ENCODE measurements at regions not wholly inside any gene's neighbourhood (a gene's known extent, or its start where the extent isn't known, plus 50 kb on each side); places are given as distances from the start of the nearest gene placed in this dataset.

GRCh38 chr2:71898375-71898774 is 249.3 kb downstream of the CYP26B1 start:
- Histone ChIP-seq H3K4me3 (ENCODE audit: low read depth, low read length) (no peak overlapping the region), H3K27ac (ENCODE audit: low read depth, low read length) (no peak overlapping the region), H3K9me3 (ENCODE audit: control insufficient read depth, insufficient read depth, low read length) (no peaks in the 10 kb centered on the region), H3K4me1 (ENCODE audit: control insufficient read depth, insufficient read depth, low read length) (no peaks in the 10 kb centered on the region), H3K36me3 (ENCODE audit: control insufficient read depth, insufficient read depth, low read length) (no peaks in the 10 kb centered on the region), H3K27me3 (ENCODE audit: control insufficient read depth, insufficient read depth, low read length) (no peaks in the 10 kb centered on the region)
- WGBS (ENCODE audit: insufficient coverage): 90% methylated on average over 8 of the region's 9 CpGs
- no peak for DNase-seq (ENCODE audit: low read depth in 4 of 6, low spot score in 6 of 6)

- WGBS (ENCODE audit: insufficient coverage): 65% methylated on average over 7 of the region's 7 CpGs
- no peak for DNase-seq (ENCODE audit: low read depth in 4 of 6, low spot score in 6 of 6)
- H3K27ac ChIP-seq (ENCODE audit: low read depth, low read length): no peak overlapping the region
Measured at GRCh38 chr2:71897836-71898235, 249.8 kb downstream of the CYP26B1 start.

GRCh38 chr2:71897137-71897480 is 250.6 kb downstream of the CYP26B1 start:
- peak in 2 of 6 donors; percentile 8 to 36 for DNase-seq (ENCODE audit: low read depth in 4 of 6, low spot score in 6 of 6)
- Histone ChIP-seq H3K27ac (ENCODE audit: low read depth, low read length) (no peak overlapping the region), H3K27me3 (ENCODE audit: control insufficient read depth, insufficient read depth, low read length) (no peaks in the 10 kb centered on the region), H3K4me3 (ENCODE audit: low read depth, low read length) (no peak overlapping the region), H3K9me3 (ENCODE audit: control insufficient read depth, insufficient read depth, low read length) (no peaks in the 10 kb centered on the region), H3K4me1 (ENCODE audit: control insufficient read depth, insufficient read depth, low read length) (no peaks in the 10 kb centered on the region), H3K36me3 (ENCODE audit: control insufficient read depth, insufficient read depth, low read length) (no peaks in the 10 kb centered on the region)
- WGBS (ENCODE audit: insufficient coverage): 71% methylated on average over 5 of the region's 6 CpGs

More at GRCh38 chr2:71897836-71898235, 249.8 kb downstream of the CYP26B1 start:
- H3K27me3 ChIP-seq (ENCODE audit: control insufficient read depth, insufficient read depth, low read length): no peaks in the 10 kb centered on the region
- H3K4me1 ChIP-seq (ENCODE audit: control insufficient read depth, insufficient read depth, low read length): no peaks in the 10 kb centered on the region
- H3K4me3 ChIP-seq (ENCODE audit: low read depth, low read length): no peak overlapping the region
- H3K9me3 ChIP-seq (ENCODE audit: control insufficient read depth, insufficient read depth, low read length): no peaks in the 10 kb centered on the region
- H3K36me3 ChIP-seq (ENCODE audit: control insufficient read depth, insufficient read depth, low read length): no peaks in the 10 kb centered on the region

- H3K4me3 ChIP-seq (ENCODE audit: low read depth, low read length): no peak overlapping the region
- no peaks in the 10 kb centered on the region for H3K36me3 ChIP-seq (ENCODE audit: control insufficient read depth, insufficient read depth, low read length)
- H3K27ac ChIP-seq (ENCODE audit: low read depth, low read length): no peak overlapping the region
- DNase-seq (ENCODE audit: low read depth in 4 of 6, low spot score in 6 of 6): peak in 1 of 6 donors; percentile 46
- H3K4me1 ChIP-seq (ENCODE audit: control insufficient read depth, insufficient read depth, low read length): no peaks in the 10 kb centered on the region
- no peaks in the 10 kb centered on the region for H3K27me3 ChIP-seq (ENCODE audit: control insufficient read depth, insufficient read depth, low read length)
- H3K9me3 ChIP-seq (ENCODE audit: control insufficient read depth, insufficient read depth, low read length): no peaks in the 10 kb centered on the region
- 43% methylated on average over 2 of the region's 9 CpGs for WGBS (ENCODE audit: insufficient coverage)
Measured at GRCh38 chr2:71896385-71897136, 251.1 kb downstream of the CYP26B1 start.

GRCh38 chr2:71895320-71896161 is 252.1 kb downstream of the CYP26B1 start:
- DNase-seq (ENCODE audit: low read depth in 4 of 6, low spot score in 6 of 6): no peak
- no peaks in the 10 kb centered on the region for H3K9me3 ChIP-seq (ENCODE audit: control insufficient read depth, insufficient read depth, low read length)

GRCh38 chr2:71894261-71894660 is 253.4 kb downstream of the CYP26B1 start:
- no peak for DNase-seq (ENCODE audit: low read depth in 4 of 6, low spot score in 6 of 6)
- H3K27me3 ChIP-seq (ENCODE audit: control insufficient read depth, insufficient read depth, low read length): no peaks in the 10 kb centered on the region
- 79% methylated on average over 8 of the region's 8 CpGs for WGBS (ENCODE audit: insufficient coverage)
- H3K4me1 ChIP-seq (ENCODE audit: control insufficient read depth, insufficient read depth, low read length): no peaks in the 10 kb centered on the region
- no peaks in the 10 kb centered on the region for H3K9me3 ChIP-seq (ENCODE audit: control insufficient read depth, insufficient read depth, low read length)
- no peaks in the 10 kb centered on the region for H3K36me3 ChIP-seq (ENCODE audit: control insufficient read depth, insufficient read depth, low read length)
- no peak overlapping the region for H3K4me3 ChIP-seq (ENCODE audit: low read depth, low read length)
- H3K27ac ChIP-seq (ENCODE audit: low read depth, low read length): no peak overlapping the region

More at GRCh38 chr2:71895320-71896161, 252.1 kb downstream of the CYP26B1 start:
- no peaks in the 10 kb centered on the region for H3K4me1 ChIP-seq (ENCODE audit: control insufficient read depth, insufficient read depth, low read length)
- H3K27me3 ChIP-seq (ENCODE audit: control insufficient read depth, insufficient read depth, low read length): no peaks in the 10 kb centered on the region
- no peak overlapping the region for H3K27ac ChIP-seq (ENCODE audit: low read depth, low read length)
- WGBS (ENCODE audit: insufficient coverage): 86% methylated on average over 9 of the region's 10 CpGs
- no peak overlapping the region for H3K4me3 ChIP-seq (ENCODE audit: low read depth, low read length)
- no peaks in the 10 kb centered on the region for H3K36me3 ChIP-seq (ENCODE audit: control insufficient read depth, insufficient read depth, low read length)

GRCh38 chr2:71893646-71894045 is 254.0 kb downstream of the CYP26B1 start:
- 76% methylated on average over 9 of the region's 13 CpGs for WGBS (ENCODE audit: insufficient coverage)
- Histone ChIP-seq H3K36me3 (ENCODE audit: control insufficient read depth, insufficient read depth, low read length) (no peaks in the 10 kb centered on the region), H3K4me1 (ENCODE audit: control insufficient read depth, insufficient read depth, low read length) (no peaks in the 10 kb centered on the region), H3K27ac (ENCODE audit: low read depth, low read length) (no peak overlapping the region), H3K27me3 (ENCODE audit: control insufficient read depth, insufficient read depth, low read length) (no peaks in the 10 kb centered on the region), H3K4me3 (ENCODE audit: low read depth, low read length) (no peak overlapping the region), H3K9me3 (ENCODE audit: control insufficient read depth, insufficient read depth, low read length) (no peaks in the 10 kb centered on the region)
- no peak for DNase-seq (ENCODE audit: low read depth in 4 of 6, low spot score in 6 of 6)

- no peaks in the 10 kb centered on the region for H3K27me3 ChIP-seq (ENCODE audit: control insufficient read depth, insufficient read depth, low read length)
- H3K4me1 ChIP-seq (ENCODE audit: control insufficient read depth, insufficient read depth, low read length): no peaks in the 10 kb centered on the region
- no peak overlapping the region for H3K4me3 ChIP-seq (ENCODE audit: low read depth, low read length)
- no peaks in the 10 kb centered on the region for H3K9me3 ChIP-seq (ENCODE audit: control insufficient read depth, insufficient read depth, low read length)
- 100% methylated on average over 3 of the region's 6 CpGs for WGBS (ENCODE audit: insufficient coverage)
- no peak for DNase-seq (ENCODE audit: low read depth in 4 of 6, low spot score in 6 of 6)
- no peak overlapping the region for H3K27ac ChIP-seq (ENCODE audit: low read depth, low read length)
- H3K36me3 ChIP-seq (ENCODE audit: control insufficient read depth, insufficient read depth, low read length): no peaks in the 10 kb centered on the region
Measured at GRCh38 chr2:71892896-71893295, 254.8 kb downstream of the CYP26B1 start.

- no peaks in the 10 kb centered on the region for H3K9me3 ChIP-seq (ENCODE audit: control insufficient read depth, insufficient read depth, low read length)
- no peaks in the 10 kb centered on the region for H3K36me3 ChIP-seq (ENCODE audit: control insufficient read depth, insufficient read depth, low read length)
- H3K4me3 ChIP-seq (ENCODE audit: low read depth, low read length): no peak overlapping the region
- no peak for DNase-seq (ENCODE audit: low read depth in 4 of 6, low spot score in 6 of 6)
- no peak overlapping the region for H3K27ac ChIP-seq (ENCODE audit: low read depth, low read length)
- H3K4me1 ChIP-seq (ENCODE audit: control insufficient read depth, insufficient read depth, low read length): no peaks in the 10 kb centered on the region
- WGBS (ENCODE audit: insufficient coverage): 83% methylated on average over 1 of the region's 2 CpGs
- no peaks in the 10 kb centered on the region for H3K27me3 ChIP-seq (ENCODE audit: control insufficient read depth, insufficient read depth, low read length)
Measured at GRCh38 chr2:71892423-71892730, 255.3 kb downstream of the CYP26B1 start.
